Stromal cell of bone marrow (primary cell): ENCODE measurements at regions not wholly inside any gene's neighbourhood (a gene's known extent, or its start where the extent isn't known, plus 50 kb on each side); places are given as distances from the start of the nearest gene placed in this dataset.
"Not testable (repeated sequence)": the region's sequence is repeated elsewhere in the genome, so short reads cannot be mapped to it uniquely, and the experiment has no call there.

ENCODE experiments used
- DNase-seq: peaks from one replicate; pipeline ENCODE4 v3.0.0-alpha.2; 2012; ENCODE audit warnings: low read depth

- DNase-seq, result no peak
Measured at GRCh38 chr22:47627556-47628253, 865.3 kb downstream of the TBC1D22A start.

- DNase-seq, result no peak
Measured at GRCh38 chr22:47626428-47627390, 864.3 kb downstream of the TBC1D22A start.

GRCh38 chr22:47625531-47626427 lies 863.3 kb downstream of the TBC1D22A start:
- DNase-seq, result no peak

GRCh38 chr22:47625013-47625385 lies 862.5 kb downstream of the TBC1D22A start:
- no peak for DNase-seq

GRCh38 chr22:47624252-47625012 lies 862.0 kb downstream of the TBC1D22A start:
- no peak for DNase-seq

- no peak for DNase-seq
Measured at GRCh38 chr22:47623763-47624148, 861.3 kb downstream of the TBC1D22A start.

- DNase-seq, result no peak
Measured at GRCh38 chr22:47623066-47623762, 860.8 kb downstream of the TBC1D22A start.

- DNase-seq, result no peak
Measured at GRCh38 chr22:47622541-47622940, 860.1 kb downstream of the TBC1D22A start.

GRCh38 chr22:47621253-47621652 lies 858.8 kb downstream of the TBC1D22A start:
- no peak for DNase-seq

- no peak for DNase-seq
Measured at GRCh38 chr22:47620391-47620790, 857.9 kb downstream of the TBC1D22A start.

GRCh38 chr22:47619631-47620030 lies 857.2 kb downstream of the TBC1D22A start:
- no peak for DNase-seq

- DNase-seq, result no peak
Measured at GRCh38 chr22:47618180-47619010, 855.9 kb downstream of the TBC1D22A start.

- DNase-seq, result no peak
Measured at GRCh38 chr22:47617186-47617585, 854.7 kb downstream of the TBC1D22A start.

GRCh38 chr22:47616396-47617020 lies 854.1 kb downstream of the TBC1D22A start:
- no peak for DNase-seq

GRCh38 chr22:47615051-47615450 lies 852.6 kb downstream of the TBC1D22A start:
- DNase-seq, result no peak

- no peak for DNase-seq
Measured at GRCh38 chr22:47613606-47614350, 851.3 kb downstream of the TBC1D22A start.

- not testable (repeated sequence) for DNase-seq
Measured at GRCh38 chr22:47613181-47613580, 850.7 kb downstream of the TBC1D22A start.

GRCh38 chr22:47612311-47612910 lies 850.0 kb downstream of the TBC1D22A start:
- DNase-seq, result no peak
